ENCODE measurements at regions not wholly inside any gene's neighbourhood (a gene's known extent, or its start where the extent isn't known, plus 50 kb on each side); places are given as distances from the start of the nearest gene placed in this dataset.

- TF ChIP-seq CTCF (IDR thresholded peaks at IDR 0.05; ENCODE audit: low read depth, low read length) (no peak), EZH2phosphoT487 (IDR thresholded peaks at IDR 0.05; ENCODE audit: low read depth) (no peak)
Observed at GRCh38 chr11:119783466-119784400, 54.7 kb upstream of the NECTIN1 start.
